ENCODE measurements at regions not wholly inside any gene's neighbourhood (a gene's known extent, or its start where the extent isn't known, plus 50 kb on each side); places are given as distances from the start of the nearest gene placed in this dataset.

- no peak overlapping the region for H3K4me3 ChIP-seq (ENCODE audit: insufficient read depth, low read depth, low read length, poor library complexity, severe bottlenecking)
- H3K9me3 ChIP-seq (ENCODE audit: control insufficient read depth, low read length): no peaks in the 10 kb centered on the region
- no peaks in the 10 kb centered on the region for H3K36me3 ChIP-seq (ENCODE audit: control insufficient read depth, insufficient read depth, low read length)
- no peak overlapping the region for H3K27ac ChIP-seq (ENCODE audit: insufficient read depth, low read length, poor library complexity, severe bottlenecking)
- DNase-seq: no peak
- no peaks in the 10 kb centered on the region for H3K4me1 ChIP-seq (ENCODE audit: control insufficient read depth, insufficient read depth, low read length, poor library complexity, severe bottlenecking)
- H3K27me3 ChIP-seq (replicated peaks; ENCODE audit: control insufficient read depth, insufficient read depth, low read length, poor library complexity, severe bottlenecking): no peaks in the 10 kb centered on the region
These were observed 249.0 kb downstream of the EPM2A start for GRCh38 chr6:145486306-145486705.

- H3K27me3 ChIP-seq (replicated peaks; ENCODE audit: control insufficient read depth, insufficient read depth, low read length, poor library complexity, severe bottlenecking): no peaks in the 10 kb centered on the region
- DNase-seq: no peak
- peaks cover 5% of the 10 kb centered on the region for H3K9me3 ChIP-seq (ENCODE audit: control insufficient read depth, low read length)
- no peaks in the 10 kb centered on the region for H3K36me3 ChIP-seq (ENCODE audit: control insufficient read depth, insufficient read depth, low read length)
- H3K4me1 ChIP-seq (ENCODE audit: control insufficient read depth, insufficient read depth, low read length, poor library complexity, severe bottlenecking): no peaks in the 10 kb centered on the region
- H3K27ac ChIP-seq (ENCODE audit: insufficient read depth, low read length, poor library complexity, severe bottlenecking): no peak overlapping the region
- no peak overlapping the region for H3K4me3 ChIP-seq (ENCODE audit: insufficient read depth, low read depth, low read length, poor library complexity, severe bottlenecking)
These were observed 245.7 kb downstream of the EPM2A start for GRCh38 chr6:145489583-145489982.

- no peaks in the 10 kb centered on the region for H3K27me3 ChIP-seq (replicated peaks; ENCODE audit: control insufficient read depth, insufficient read depth, low read length, poor library complexity, severe bottlenecking)
- DNase-seq: no peak
- no peak overlapping the region for H3K27ac ChIP-seq (ENCODE audit: insufficient read depth, low read length, poor library complexity, severe bottlenecking)
- H3K36me3 ChIP-seq (ENCODE audit: control insufficient read depth, insufficient read depth, low read length): no peaks in the 10 kb centered on the region
- H3K4me3 ChIP-seq (ENCODE audit: insufficient read depth, low read depth, low read length, poor library complexity, severe bottlenecking): no peak overlapping the region
- no peaks in the 10 kb centered on the region for H3K4me1 ChIP-seq (ENCODE audit: control insufficient read depth, insufficient read depth, low read length, poor library complexity, severe bottlenecking)
- peaks cover 5% of the 10 kb centered on the region for H3K9me3 ChIP-seq (ENCODE audit: control insufficient read depth, low read length)
These were observed 245.3 kb downstream of the EPM2A start for GRCh38 chr6:145490068-145490467.

GRCh38 chr6:145491126-145491525, 244.2 kb downstream of the EPM2A start:
- Histone ChIP-seq H3K4me1 (ENCODE audit: control insufficient read depth, insufficient read depth, low read length, poor library complexity, severe bottlenecking) (no peaks in the 10 kb centered on the region), H3K9me3 (ENCODE audit: control insufficient read depth, low read length) (peaks cover 5% of the 10 kb centered on the region), H3K36me3 (ENCODE audit: control insufficient read depth, insufficient read depth, low read length) (no peaks in the 10 kb centered on the region), H3K4me3 (ENCODE audit: insufficient read depth, low read depth, low read length, poor library complexity, severe bottlenecking) (no peak overlapping the region), H3K27ac (ENCODE audit: insufficient read depth, low read length, poor library complexity, severe bottlenecking) (no peak overlapping the region), H3K27me3 (replicated peaks; ENCODE audit: control insufficient read depth, insufficient read depth, low read length, poor library complexity, severe bottlenecking) (no peaks in the 10 kb centered on the region)
- no peak for DNase-seq

- DNase-seq: no peak
These were observed 238.3 kb downstream of the EPM2A start for GRCh38 chr6:145497006-145497405.

DNA sequence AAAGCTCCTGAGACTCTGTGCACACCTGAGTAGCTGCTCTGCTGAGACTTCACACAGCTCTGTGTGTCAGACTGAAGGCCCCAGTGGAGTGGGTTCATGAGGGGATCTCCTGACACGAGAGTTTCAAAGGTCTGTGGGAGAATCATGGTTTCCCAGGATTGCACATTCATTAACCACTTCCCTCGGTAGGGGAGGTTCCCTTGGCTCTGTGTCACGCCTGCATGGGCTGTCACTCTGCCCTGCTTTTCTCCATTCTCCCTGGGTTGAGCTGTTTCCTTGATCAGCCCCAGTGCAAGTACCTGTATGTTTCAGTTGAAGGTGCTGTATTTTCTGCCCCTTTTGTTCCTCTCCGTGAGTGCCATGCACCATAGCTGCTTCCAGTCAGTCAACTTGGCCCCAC, 236.9 kb downstream of the EPM2A start:
- Histone ChIP-seq H3K27ac (ENCODE audit: insufficient read depth, low read length, poor library complexity, severe bottlenecking) (no peak overlapping the region), H3K4me1 (ENCODE audit: control insufficient read depth, insufficient read depth, low read length, poor library complexity, severe bottlenecking) (no peaks in the 10 kb centered on the region), H3K4me3 (ENCODE audit: insufficient read depth, low read depth, low read length, poor library complexity, severe bottlenecking) (no peak overlapping the region), H3K27me3 (replicated peaks; ENCODE audit: control insufficient read depth, insufficient read depth, low read length, poor library complexity, severe bottlenecking) (no peaks in the 10 kb centered on the region), H3K9me3 (ENCODE audit: control insufficient read depth, low read length) (no peaks in the 10 kb centered on the region), H3K36me3 (ENCODE audit: control insufficient read depth, insufficient read depth, low read length) (no peaks in the 10 kb centered on the region)
- no peak for DNase-seq

More at GRCh38 chr6:145497006-145497405, 238.3 kb downstream of the EPM2A start:
- Histone ChIP-seq H3K36me3 (ENCODE audit: control insufficient read depth, insufficient read depth, low read length) (no peaks in the 10 kb centered on the region), H3K27me3 (replicated peaks; ENCODE audit: control insufficient read depth, insufficient read depth, low read length, poor library complexity, severe bottlenecking) (no peaks in the 10 kb centered on the region), H3K9me3 (ENCODE audit: control insufficient read depth, low read length) (peaks cover 4% of the 10 kb centered on the region), H3K4me3 (ENCODE audit: insufficient read depth, low read depth, low read length, poor library complexity, severe bottlenecking) (no peak overlapping the region), H3K27ac (ENCODE audit: insufficient read depth, low read length, poor library complexity, severe bottlenecking) (no peak overlapping the region), H3K4me1 (ENCODE audit: control insufficient read depth, insufficient read depth, low read length, poor library complexity, severe bottlenecking) (no peaks in the 10 kb centered on the region)

DNA sequence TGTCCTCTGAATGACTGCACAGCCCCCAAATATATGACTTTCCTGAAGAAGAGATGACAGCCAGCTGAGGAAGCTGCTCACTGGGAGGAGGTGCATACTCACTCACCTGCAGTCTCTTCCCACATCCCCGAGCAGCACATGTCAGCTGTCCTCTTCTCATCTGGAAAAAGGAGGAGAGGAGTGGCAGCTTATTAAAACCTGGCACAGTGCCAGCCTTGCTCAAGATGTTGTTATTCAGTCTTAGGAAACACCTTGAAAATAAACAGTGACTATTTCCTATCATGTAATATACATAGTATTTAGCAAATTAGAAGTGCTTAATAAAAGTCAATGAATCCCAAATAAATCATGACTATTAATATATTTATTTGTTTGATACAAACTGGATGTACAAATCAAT, 232.9 kb downstream of the EPM2A start:
- H3K27me3 ChIP-seq (replicated peaks; ENCODE audit: control insufficient read depth, insufficient read depth, low read length, poor library complexity, severe bottlenecking): no peaks in the 10 kb centered on the region
- no peak for DNase-seq
- no peak overlapping the region for H3K4me3 ChIP-seq (ENCODE audit: insufficient read depth, low read depth, low read length, poor library complexity, severe bottlenecking)
- no peak overlapping the region for H3K27ac ChIP-seq (ENCODE audit: insufficient read depth, low read length, poor library complexity, severe bottlenecking)
- no peaks in the 10 kb centered on the region for H3K36me3 ChIP-seq (ENCODE audit: control insufficient read depth, insufficient read depth, low read length)
- no peaks in the 10 kb centered on the region for H3K4me1 ChIP-seq (ENCODE audit: control insufficient read depth, insufficient read depth, low read length, poor library complexity, severe bottlenecking)
- no peaks in the 10 kb centered on the region for H3K9me3 ChIP-seq (ENCODE audit: control insufficient read depth, low read length)

DNA sequence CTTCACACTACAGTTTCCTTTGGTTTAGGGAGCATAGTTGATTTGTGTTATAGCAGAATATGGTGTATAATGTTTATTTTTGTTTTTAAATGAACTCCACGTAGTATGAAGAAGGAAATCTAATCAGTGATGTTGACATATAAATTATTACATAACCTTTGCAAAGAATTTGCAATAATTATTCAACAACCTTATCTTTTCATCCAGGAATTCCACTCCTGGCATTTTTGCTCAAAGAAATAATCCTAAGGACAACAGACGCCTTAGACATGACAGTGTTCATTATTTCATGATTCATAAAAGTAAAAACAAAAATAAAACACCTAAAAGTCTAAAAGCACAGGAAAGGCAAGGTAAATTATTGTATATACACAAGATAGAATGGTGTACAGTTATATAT, 229.2 kb downstream of the EPM2A start:
- peaks cover 3% of the 10 kb centered on the region for H3K9me3 ChIP-seq (ENCODE audit: control insufficient read depth, low read length)

DNA sequence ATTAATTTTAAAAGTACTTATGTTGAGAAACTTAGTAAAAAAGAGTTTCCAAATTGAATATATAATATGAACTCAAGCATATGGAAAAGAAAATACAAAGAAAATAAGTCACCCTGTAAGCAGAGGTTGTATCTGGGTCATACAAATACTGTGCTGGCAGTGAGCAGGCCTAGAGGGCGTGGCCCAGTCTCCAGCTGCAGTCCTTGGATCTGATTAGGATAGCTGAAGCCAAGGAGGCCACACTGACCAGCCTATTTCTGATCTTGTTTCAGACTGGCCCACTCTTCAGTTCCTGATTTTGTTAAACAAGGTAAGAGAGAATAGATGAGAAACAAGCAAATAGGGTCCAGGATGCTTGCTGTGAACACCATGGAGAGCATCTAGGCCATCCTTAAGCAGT, 228.8 kb downstream of the EPM2A start:
- Histone ChIP-seq H3K27ac (ENCODE audit: insufficient read depth, low read length, poor library complexity, severe bottlenecking) (no peak overlapping the region), H3K4me1 (ENCODE audit: control insufficient read depth, insufficient read depth, low read length, poor library complexity, severe bottlenecking) (no peaks in the 10 kb centered on the region), H3K27me3 (replicated peaks; ENCODE audit: control insufficient read depth, insufficient read depth, low read length, poor library complexity, severe bottlenecking) (no peaks in the 10 kb centered on the region), H3K4me3 (ENCODE audit: insufficient read depth, low read depth, low read length, poor library complexity, severe bottlenecking) (no peak overlapping the region), H3K9me3 (ENCODE audit: control insufficient read depth, low read length) (peaks cover 3% of the 10 kb centered on the region), H3K36me3 (ENCODE audit: control insufficient read depth, insufficient read depth, low read length) (no peaks in the 10 kb centered on the region)
- no peak for DNase-seq

More for the DNA sequence above, 229.2 kb downstream of the EPM2A start:
- Histone ChIP-seq H3K4me1 (ENCODE audit: control insufficient read depth, insufficient read depth, low read length, poor library complexity, severe bottlenecking) (no peaks in the 10 kb centered on the region), H3K27me3 (replicated peaks; ENCODE audit: control insufficient read depth, insufficient read depth, low read length, poor library complexity, severe bottlenecking) (no peaks in the 10 kb centered on the region), H3K27ac (ENCODE audit: insufficient read depth, low read length, poor library complexity, severe bottlenecking) (no peak overlapping the region), H3K36me3 (ENCODE audit: control insufficient read depth, insufficient read depth, low read length) (no peaks in the 10 kb centered on the region), H3K4me3 (ENCODE audit: insufficient read depth, low read depth, low read length, poor library complexity, severe bottlenecking) (no peak overlapping the region)
- no peak for DNase-seq

DNA sequence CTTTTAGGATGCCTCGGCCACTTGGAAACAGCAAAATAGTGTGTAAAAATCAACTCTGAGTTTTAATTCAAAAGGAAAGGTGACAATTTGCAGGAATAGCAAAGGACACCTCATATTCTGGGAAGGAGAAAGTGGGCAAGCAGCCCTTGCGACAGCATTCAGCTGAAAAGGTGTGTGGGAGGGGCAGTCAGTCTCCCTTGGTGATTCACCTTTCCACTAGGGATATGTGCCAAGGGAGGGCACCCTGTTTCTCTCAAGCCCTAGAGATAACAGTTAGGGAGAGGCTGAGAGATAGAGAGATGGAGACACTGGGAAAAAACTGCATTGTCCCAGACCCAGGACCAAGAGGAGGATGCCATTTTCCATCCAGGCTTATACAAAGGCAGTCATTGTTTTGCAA, 228.1 kb downstream of the EPM2A start:
- Histone ChIP-seq H3K4me3 (ENCODE audit: insufficient read depth, low read depth, low read length, poor library complexity, severe bottlenecking) (no peak overlapping the region), H3K27me3 (replicated peaks; ENCODE audit: control insufficient read depth, insufficient read depth, low read length, poor library complexity, severe bottlenecking) (no peaks in the 10 kb centered on the region), H3K9me3 (ENCODE audit: control insufficient read depth, low read length) (peaks cover 3% of the 10 kb centered on the region), H3K36me3 (ENCODE audit: control insufficient read depth, insufficient read depth, low read length) (no peaks in the 10 kb centered on the region), H3K4me1 (ENCODE audit: control insufficient read depth, insufficient read depth, low read length, poor library complexity, severe bottlenecking) (no peaks in the 10 kb centered on the region), H3K27ac (ENCODE audit: insufficient read depth, low read length, poor library complexity, severe bottlenecking) (no peak overlapping the region)
- DNase-seq: no peak

GRCh38 chr6:145508107-145508506, 227.2 kb downstream of the EPM2A start:
- no peak for DNase-seq

More at GRCh38 chr6:145508107-145508506, 227.2 kb downstream of the EPM2A start:
- Histone ChIP-seq H3K27ac (ENCODE audit: insufficient read depth, low read length, poor library complexity, severe bottlenecking) (no peak overlapping the region), H3K4me1 (ENCODE audit: control insufficient read depth, insufficient read depth, low read length, poor library complexity, severe bottlenecking) (no peaks in the 10 kb centered on the region), H3K27me3 (replicated peaks; ENCODE audit: control insufficient read depth, insufficient read depth, low read length, poor library complexity, severe bottlenecking) (no peaks in the 10 kb centered on the region), H3K9me3 (ENCODE audit: control insufficient read depth, low read length) (peaks cover 3% of the 10 kb centered on the region), H3K4me3 (ENCODE audit: insufficient read depth, low read depth, low read length, poor library complexity, severe bottlenecking) (no peak overlapping the region), H3K36me3 (ENCODE audit: control insufficient read depth, insufficient read depth, low read length) (no peaks in the 10 kb centered on the region)

All from effector memory CD4-positive, alpha-beta T cell (primary cell).